DOHH2 (cell line): ENCODE measurements at regions not wholly inside any gene's neighbourhood (a gene's known extent, or its start where the extent isn't known, plus 50 kb on each side); places are given as distances from the start of the nearest gene placed in this dataset.

Experiments
- EZH2phosphoT487 ChIP-seq: fragments of 200-600 bp; sonication (generic); IDR thresholded peaks from 2 replicates; pipeline ENCODE4 v1.6.1; 2017; ENCODE audit warnings: borderline replicate concordance, mild to moderate bottlenecking, antibody characterized with exemption, low read length, moderate library complexity, mixed read lengths
- TF ChIP-seq, protein P1 (sequence below): fragments of 200-600 bp; sonication (generic); IDR thresholded peaks from one replicate; pipeline ENCODE4 v1.5.1; 2014; ENCODE audit warnings: antibody characterized with exemption, mild to moderate bottlenecking, low read depth, low read length; ENCODE audit not compliant: poor library complexity, severe bottlenecking

DNA sequence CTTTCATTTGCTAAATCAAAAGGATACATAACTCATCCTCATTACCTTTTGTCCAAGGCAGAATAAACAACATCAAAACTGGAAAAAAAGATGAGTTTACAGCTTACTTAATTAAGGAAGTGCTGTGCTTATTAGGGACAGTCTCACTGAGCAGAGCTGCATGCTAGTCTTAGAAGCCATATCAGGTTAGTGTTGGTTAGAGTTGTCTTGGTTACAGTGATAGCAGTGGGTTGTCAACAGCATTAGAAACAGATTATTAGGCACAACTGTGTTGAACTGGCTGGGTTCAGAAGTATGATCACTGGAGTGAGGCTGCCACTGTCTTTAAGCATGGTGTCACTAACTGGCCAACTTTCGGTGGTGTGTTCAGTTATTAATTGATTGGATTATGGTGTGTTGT, 503.9 kb upstream of the IGFBP3 start:
- TF ChIP-seq, protein P1, sequence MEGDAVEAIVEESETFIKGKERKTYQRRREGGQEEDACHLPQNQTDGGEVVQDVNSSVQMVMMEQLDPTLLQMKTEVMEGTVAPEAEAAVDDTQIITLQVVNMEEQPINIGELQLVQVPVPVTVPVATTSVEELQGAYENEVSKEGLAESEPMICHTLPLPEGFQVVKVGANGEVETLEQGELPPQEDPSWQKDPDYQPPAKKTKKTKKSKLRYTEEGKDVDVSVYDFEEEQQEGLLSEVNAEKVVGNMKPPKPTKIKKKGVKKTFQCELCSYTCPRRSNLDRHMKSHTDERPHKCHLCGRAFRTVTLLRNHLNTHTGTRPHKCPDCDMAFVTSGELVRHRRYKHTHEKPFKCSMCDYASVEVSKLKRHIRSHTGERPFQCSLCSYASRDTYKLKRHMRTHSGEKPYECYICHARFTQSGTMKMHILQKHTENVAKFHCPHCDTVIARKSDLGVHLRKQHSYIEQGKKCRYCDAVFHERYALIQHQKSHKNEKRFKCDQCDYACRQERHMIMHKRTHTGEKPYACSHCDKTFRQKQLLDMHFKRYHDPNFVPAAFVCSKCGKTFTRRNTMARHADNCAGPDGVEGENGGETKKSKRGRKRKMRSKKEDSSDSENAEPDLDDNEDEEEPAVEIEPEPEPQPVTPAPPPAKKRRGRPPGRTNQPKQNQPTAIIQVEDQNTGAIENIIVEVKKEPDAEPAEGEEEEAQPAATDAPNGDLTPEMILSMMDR = no peak
- no peak for TF ChIP-seq EZH2phosphoT487
